K562 (cell line): ENCODE measurements at regions not wholly inside any gene's neighbourhood (a gene's known extent, or its start where the extent isn't known, plus 50 kb on each side); places are given as distances from the start of the nearest gene placed in this dataset.

Experiments
- ATAC-seq: fragments of 200-7000 bp; cut with Tn5 transposase; 3 replicates; pipeline ENCODE4 v1.9.1; 2020; ENCODE audit warnings: moderate library complexity
- BruUV-seq: library from RNA; stranded (reverse); fragments of 400-500 nt; replicated peaks from 2 replicates; lab custom pipeline; 2021; lab: Mats Ljungman, UMichigan
- CTCF ChIA-PET: fragments of 300-600 bp; formaldehyde crosslinking; extraction: SDS; loops from one replicate; lab custom pipeline; 2021; ENCODE audit warnings: low intra/inter-chr PET ratio; lab: Yijun Ruan, JAX
- POLR2A ChIA-PET: fragments of 300-600, 350-650 bp; sonication (Branson Sonifier 250); formaldehyde crosslinking; extraction: SDS; loops from one replicate; lab custom pipeline; 2021; ENCODE audit warnings: antibody characterized with exemption, inconsistent platforms; lab: Yijun Ruan, JAX
- DNase-seq, 4 experiments: peaks; one replicate each; pipeline versions ENCODE4 v3.0.0 to v3.0.0-alpha.2; 2011 to 2018; ENCODE audit warnings: low spot score in 3 of 4, mixed read lengths in 3 of 4; ENCODE audit errors: extremely low read depth in 1 of 4
- FAIRE-seq: peaks from 2 replicates; lab custom pipeline; 2011; peaks lifted over from hg19 to GRCh38; lab: Jason Lieb, UNC
- H2AFZ ChIP-seq: 2 replicates; pipeline ENCODE4 v1.6.0; 2011; ENCODE audit warnings: low read depth, low read length, control low read depth, inconsistent platforms
- H3K27ac ChIP-seq: fragments of 200-600 bp; 3 replicates; pipeline ENCODE4 v1.8.0; 2011; ENCODE audit warnings: low read depth, mild to moderate bottlenecking, control low read depth, inconsistent platforms, low read length, moderate library complexity, mixed read lengths; ENCODE audit errors: extremely low read depth
- H3K27me3 ChIP-seq, 2 experiments: fragments of 300-600 bp in 1 of 2; 2 replicates in 1 of 2; 3 replicates in 1 of 2; pipeline versions ENCODE4 v1.6.0 to v1.8.0; 2011; ENCODE audit warnings: inconsistent platforms in 2 of 2, low read length in 2 of 2, mild to moderate bottlenecking in 1 of 2, mixed read lengths in 1 of 2, moderate library complexity in 1 of 2; ENCODE audit not compliant: control insufficient read depth in 2 of 2, insufficient read depth in 2 of 2
- H3K36me3 ChIP-seq: fragments of 300-600 bp; 3 replicates; pipeline ENCODE4 v1.8.0; 2011; ENCODE audit warnings: mild to moderate bottlenecking, low read length, inconsistent platforms; ENCODE audit not compliant: control insufficient read depth, insufficient read depth
- H3K4me1 ChIP-seq, 2 experiments: fragments of 200-600 bp in 1 of 2; replicated peaks in 1 of 2; 2 replicates in 1 of 2; 3 replicates in 1 of 2; pipeline versions ENCODE4 v1.5.1 to v1.8.0; 2011; ENCODE audit warnings: inconsistent platforms in 2 of 2, low read length in 2 of 2, mild to moderate bottlenecking in 1 of 2, mixed read lengths in 1 of 2, moderate library complexity in 1 of 2; ENCODE audit not compliant: control insufficient read depth in 2 of 2, insufficient read depth in 2 of 2
- H3K4me2 ChIP-seq: 2 replicates; pipeline ENCODE4 v1.6.1; 2011; ENCODE audit warnings: low read length, control low read depth, inconsistent platforms, mixed read lengths; ENCODE audit not compliant: insufficient read depth
- H3K4me3 ChIP-seq: fragments of 200-600 bp; sonication (generic), shearing (Covaris generic); 2 replicates; pipeline ENCODE4 v1.5.1; 2016; ENCODE audit warnings: control low read depth, inconsistent platforms
- H3K79me2 ChIP-seq: fragments of 200-600 bp; 3 replicates; pipeline ENCODE4 v1.8.0; 2011; ENCODE audit warnings: low read length, inconsistent platforms; ENCODE audit not compliant: control insufficient read depth, insufficient read depth
- H3K9ac ChIP-seq, 2 experiments: 2 replicates each; pipeline versions ENCODE4 v1.6.0 to v1.6.1; 2011; ENCODE audit warnings: low read depth in 2 of 2, low read length in 2 of 2, control low read depth in 1 of 2, inconsistent platforms in 1 of 2, mild to moderate bottlenecking in 1 of 2, mixed read lengths in 1 of 2; ENCODE audit not compliant: insufficient read depth in 1 of 2
- H3K9me1 ChIP-seq: one replicate; pipeline ENCODE4 v1.6.0; 2011; ENCODE audit warnings: inconsistent platforms, mild to moderate bottlenecking, low read length, moderate library complexity; ENCODE audit not compliant: control insufficient read depth, insufficient read depth
- H3K9me3 ChIP-seq: replicated peaks from 2 replicates; pipeline ENCODE4 v1.5.1; 2011; ENCODE audit warnings: low read depth, low read length, inconsistent platforms; ENCODE audit not compliant: control insufficient read depth, insufficient read depth
- H4K20me1 ChIP-seq: replicated peaks from 2 replicates; pipeline ENCODE4 v1.6.1; 2011; ENCODE audit warnings: low read length, inconsistent platforms, mixed read lengths; ENCODE audit not compliant: control insufficient read depth, insufficient read depth
- BHLHE40 ChIP-seq: IDR thresholded peaks from 2 replicates; pipeline ENCODE4 v1.6.1; 2011; ENCODE audit warnings: low read length, improper control_type of control experiment
- CEBPG ChIP-seq, 3 experiments: fragments of 200-800 bp in 1 of 3; sonication (Bioruptor generic) in 1 of 3; sonication (generic) in 1 of 3; formaldehyde crosslinking in 1 of 3; IDR thresholded peaks in 2 of 3; conservative IDR thresholded peaks in 1 of 3; 2 replicates each; pipeline versions ENCODE4 v1.6.1 to v1.8.0; 2016 to 2022; ENCODE audit warnings: missing compliant biosample characterization in 2 of 3, missing genetic modification characterization in 2 of 3, mild to moderate bottlenecking in 1 of 3, missing genetic modification reagents in 1 of 3
- FOXJ3 ChIP-seq: sonication (generic); formaldehyde crosslinking; IDR thresholded peaks from 2 replicates; pipeline ENCODE4 v1.4.0; 2020; ENCODE audit warnings: mild to moderate bottlenecking, missing genetic modification reagents
- HMGXB4 ChIP-seq: sonication (generic); formaldehyde crosslinking; IDR thresholded peaks from 2 replicates; pipeline ENCODE4 v1.8.1; 2023; ENCODE audit warnings: mild to moderate bottlenecking, missing genetic modification reagents
- SAFB ChIP-seq: fragments of 200-400 bp; formaldehyde crosslinking; IDR thresholded peaks from 2 replicates; pipeline ENCODE4 v1.6.1; 2017; ENCODE audit warnings: low read depth, low read length, borderline replicate concordance
- SMAD1 ChIP-seq: fragments of 150-350 bp; IDR thresholded peaks from 2 replicates; pipeline ENCODE4 v1.6.1; 2014; ENCODE audit warnings: low read length, low read depth; ENCODE audit not compliant: partially characterized antibody
- TCF3 ChIP-seq: sonication (generic); formaldehyde crosslinking; IDR thresholded peaks from 2 replicates; pipeline ENCODE4 v1.4.0; 2020; ENCODE audit warnings: mild to moderate bottlenecking, missing genetic modification reagents
- TEAD4 ChIP-seq, 2 experiments: sonication (generic) in 1 of 2; formaldehyde crosslinking in 1 of 2; IDR thresholded peaks; 2 replicates each; pipeline versions ENCODE4 v1.6.1 to v1.8.0; 2012 to 2022; ENCODE audit warnings: borderline replicate concordance in 1 of 2, inconsistent platforms in 1 of 2, low read length in 1 of 2, mild to moderate bottlenecking in 1 of 2, missing genetic modification reagents in 1 of 2
- ZBTB11 ChIP-seq, 3 experiments: fragments of 200-800 bp in 1 of 3; fragments of 250-450 bp in 1 of 3; fragments of 450-650 bp in 1 of 3; sonication (Bioruptor Pico) in 1 of 3; sonication (Bioruptor generic) in 1 of 3; formaldehyde crosslinking in 1 of 3; IDR thresholded peaks; 2 replicates each; pipeline versions ENCODE4 v1.6.1 to v1.8.0; 2016 to 2022; ENCODE audit warnings: mild to moderate bottlenecking in 2 of 3, missing genetic modification characterization in 2 of 3, missing compliant biosample characterization in 1 of 3, moderate library complexity in 1 of 3
- ZNF184 ChIP-seq: sonication (generic); formaldehyde crosslinking; IDR thresholded peaks from 2 replicates; pipeline ENCODE4 v1.5.0; 2020; ENCODE audit warnings: missing genetic modification reagents
- ZNF551 ChIP-seq: fragments of 250-450 bp; sonication (Bioruptor Pico); IDR thresholded peaks from 2 replicates; pipeline ENCODE4 v1.5.0; 2021; ENCODE audit warnings: mild to moderate bottlenecking, moderate library complexity
- ZNF699 ChIP-seq: fragments of 250-450 bp; sonication (Bioruptor Pico); IDR thresholded peaks from 2 replicates; pipeline ENCODE4 v1.8.0; 2021; ENCODE audit warnings: mild to moderate bottlenecking, moderate library complexity; ENCODE audit not compliant: insufficient replicate concordance
- WGBS: fragments of 100-300 bp; shearing (Covaris generic); methylation state at CpG from one replicate; pipeline ENCODE4 v1.1.6; 2016; ENCODE audit warnings: low coverage, mixed read lengths; ENCODE audit not compliant: insufficient coverage; ENCODE audit errors: missing lambda C conversion rate; 5-methylcytosine and 5-hydroxymethylcytosine counted together
- in situ Hi-C: fragments of 300-500 bp; cut with MboI; formaldehyde crosslinking; loops from 4 replicates; pipeline ENCODE4 v1.15.0; 2018; ENCODE audit warnings: inconsistent platforms, mixed read lengths
- intact Hi-C: fragments of 100-400 bp; cut with micrococcal nuclease; formaldehyde crosslinking; loops from 2 replicates; pipeline ENCODE4 v1.14.2; 2022

DNA sequence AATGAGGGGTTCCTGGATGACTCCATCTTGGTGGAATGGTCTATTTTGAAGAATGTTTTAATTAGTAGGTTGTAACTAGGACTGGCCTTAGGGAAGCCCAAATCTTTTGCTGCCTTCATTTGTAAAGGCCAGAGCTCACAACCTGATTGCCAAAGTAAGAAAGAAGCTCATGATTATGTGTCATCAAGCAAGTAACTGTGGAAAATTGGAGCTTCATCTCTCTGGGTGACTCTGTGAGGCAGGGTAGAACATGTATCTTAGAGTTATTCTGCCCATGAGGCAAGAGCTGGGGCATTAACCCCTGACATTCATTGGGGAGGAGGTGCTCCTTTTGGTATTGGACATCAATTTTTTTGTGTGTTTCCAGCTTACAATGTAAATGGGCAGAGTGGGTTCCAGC is 273.9 kb upstream of the JAG1 start (continued):
- TF ChIP-seq TEAD4 (IDR thresholded peaks at IDR 0.05; ENCODE audit: low read length) (no peak), TEAD4 (CRISPR knock-in tag; IDR thresholded peaks at IDR 0.05; ENCODE audit: borderline replicate concordance) (no peak), ZBTB11 (CRISPR knock-in tag; IDR thresholded peaks at IDR 0.05) (no peak), CEBPG (CRISPR knock-in tag; IDR thresholded peaks at IDR 0.05) (no peak), CEBPG (tag; conservative IDR thresholded peaks at IDR 0.05 in 1 of 2, IDR thresholded peaks at IDR 0.05 in 1 of 2) (no peak)

- ChIA-PET POLR2A (no interaction called here), CTCF (no interaction called here)
- no peaks in the 10 kb centered on the region for H3K9me1 ChIP-seq
- no peak overlapping the region for H3K4me2 ChIP-seq
- FAIRE-seq = no peak
- H4K20me1 ChIP-seq = no peaks in the 10 kb centered on the region
- H3K27ac ChIP-seq = no peak overlapping the region
- no peaks in the 10 kb centered on the region for H3K36me3 ChIP-seq
- no peaks in the 10 kb centered on the region for H3K79me2 ChIP-seq
- H3K9ac ChIP-seq = no peak overlapping the region
- intact Hi-C loops (no loop called here), in situ Hi-C loops (no loop called here)
- ATAC-seq = no peak
- BruUV-seq = no TSS peak
- TF ChIP-seq ZNF184 (CRISPR knock-in tag) (no peak), FOXJ3 (no peak), TCF3 (CRISPR knock-in tag) (no peak), ZNF551 (CRISPR knock-in tag) (no peak), SMAD1 (no peak), ZNF699 (CRISPR knock-in tag) (no peak), BHLHE40 (no peak), HMGXB4 (CRISPR knock-in tag) (no peak), SAFB (no peak)
- H3K9me3 ChIP-seq = no peaks in the 10 kb centered on the region
- H3K4me1 ChIP-seq = no peaks in the 10 kb centered on the region
- no peak overlapping the region for H2AFZ ChIP-seq
- whole genome bisulfite sequencing = 3% methylated on average over 5 of the region's 5 CpGs
- no peak for DNase-seq
- no peaks in the 10 kb centered on the region for H3K27me3 ChIP-seq
- H3K4me3 ChIP-seq = no peak overlapping the region
Observed at GRCh38 chr20:10949930-10950783, 276.4 kb upstream of the JAG1 start.
